Midbrain (tissue), 1 donor: ENCODE measurements at regions not wholly inside any gene's neighbourhood (a gene's known extent, or its start where the extent isn't known, plus 50 kb on each side); places are given as distances from the start of the nearest gene placed in this dataset.

Experiments used
- DNase-seq: peaks from one replicate; lab custom pipeline; 2025; lab: John Stamatoyannopoulos, UW

DNA sequence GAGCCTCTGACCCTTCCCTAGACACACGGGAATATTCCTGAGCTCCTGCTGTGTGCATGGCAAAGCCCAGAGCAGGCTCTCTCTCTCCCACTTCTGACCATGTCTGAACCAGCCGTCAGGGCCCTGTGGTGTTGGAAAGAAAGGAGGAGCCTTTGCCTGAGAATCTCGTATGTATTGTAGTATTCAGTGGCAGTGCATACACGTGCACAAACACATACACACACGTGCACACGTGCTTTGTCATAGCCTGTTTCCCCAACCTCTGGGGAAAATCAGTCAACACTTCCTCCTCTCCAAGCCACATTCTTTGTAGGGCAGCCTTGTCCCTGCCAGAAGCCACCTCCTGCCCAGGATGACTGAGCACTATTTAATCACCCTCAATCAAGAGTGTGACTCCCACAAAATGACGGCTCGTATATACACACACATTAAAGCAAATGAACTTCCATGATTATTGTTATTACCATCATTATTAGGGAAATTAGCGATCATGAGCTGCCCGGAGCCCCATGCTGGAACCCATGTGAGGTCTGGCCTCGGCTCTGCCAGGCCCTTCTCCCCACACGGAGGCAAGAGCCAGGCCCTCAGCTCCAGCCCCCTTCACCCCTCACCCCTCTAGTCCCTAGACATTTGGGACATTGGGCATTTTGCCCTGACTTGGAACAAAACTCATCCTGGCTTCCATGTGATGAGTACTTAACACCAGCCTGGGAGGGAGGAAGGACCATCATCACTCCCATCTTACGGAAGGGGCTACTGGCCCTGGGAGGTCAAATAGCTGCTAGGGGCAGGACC is 331.9 kb downstream of the NPHP4 start:
- DNase-seq = no peak

DNA sequence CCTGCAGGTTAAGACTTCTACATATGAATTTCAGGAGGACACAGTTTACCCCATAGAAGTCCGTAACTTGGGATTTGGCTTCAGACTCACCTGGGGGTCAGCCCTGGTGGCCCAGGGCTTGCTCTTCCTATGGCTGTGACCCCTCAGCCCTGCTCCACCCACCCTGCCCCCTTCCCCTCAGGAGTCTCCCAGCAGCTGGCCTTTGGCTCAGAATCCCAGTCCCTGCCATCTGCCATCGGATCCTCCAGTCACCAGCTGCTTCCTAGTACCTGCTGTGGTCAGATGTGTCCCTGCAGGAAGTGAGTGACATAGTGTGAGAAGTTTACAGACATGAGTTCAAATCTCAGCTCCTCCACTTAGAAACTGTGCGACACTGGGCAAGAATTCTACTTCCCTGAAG is 332.6 kb downstream of the NPHP4 start:
- no peak for DNase-seq

DNA sequence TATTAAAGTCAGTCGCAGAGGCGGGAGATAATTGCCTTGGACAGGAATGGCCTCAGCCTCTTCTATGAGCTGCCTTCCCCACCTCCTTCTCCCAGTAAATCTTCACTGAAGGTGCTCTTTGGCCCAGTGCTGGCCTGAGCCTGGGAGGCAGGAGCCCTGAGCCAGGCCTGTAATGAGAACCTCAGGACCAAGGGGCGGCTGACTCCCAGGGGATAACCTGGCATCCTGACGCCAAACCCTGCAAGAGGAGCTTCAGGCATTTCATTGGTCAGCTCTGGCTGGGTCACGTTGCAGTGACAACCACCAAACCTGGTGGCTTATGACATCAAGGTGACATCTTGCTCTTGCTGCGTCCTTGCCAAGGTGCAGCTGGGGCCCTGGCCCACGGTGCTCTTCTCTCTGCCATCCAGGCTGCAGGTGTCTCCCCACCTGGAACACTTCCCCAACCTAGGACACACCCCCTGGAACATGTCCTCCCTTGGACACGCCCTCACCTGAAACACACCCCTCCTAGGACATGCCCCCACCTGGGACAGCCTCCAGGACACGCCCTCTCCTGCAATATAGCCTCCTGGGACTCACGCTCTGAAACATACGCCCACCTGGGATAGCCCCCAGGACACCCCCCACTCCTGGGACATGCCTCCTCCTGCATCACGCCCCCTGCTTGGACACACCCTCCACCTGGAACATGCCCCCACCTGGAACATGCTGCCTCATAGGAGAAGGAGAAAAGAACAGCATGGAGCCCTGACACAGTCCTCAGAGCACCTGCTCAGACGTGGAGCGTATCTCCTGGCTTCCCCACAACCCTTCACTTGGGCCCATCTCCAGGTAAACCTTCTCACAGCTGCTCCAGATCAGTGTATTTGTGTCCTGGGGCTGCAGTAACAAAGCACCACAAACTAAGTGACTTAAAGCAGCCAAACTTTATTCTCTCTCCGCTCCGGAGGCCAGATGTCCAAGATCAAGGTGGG is 333.6 kb downstream of the NPHP4 start:
- DNase-seq = no peak

DNA sequence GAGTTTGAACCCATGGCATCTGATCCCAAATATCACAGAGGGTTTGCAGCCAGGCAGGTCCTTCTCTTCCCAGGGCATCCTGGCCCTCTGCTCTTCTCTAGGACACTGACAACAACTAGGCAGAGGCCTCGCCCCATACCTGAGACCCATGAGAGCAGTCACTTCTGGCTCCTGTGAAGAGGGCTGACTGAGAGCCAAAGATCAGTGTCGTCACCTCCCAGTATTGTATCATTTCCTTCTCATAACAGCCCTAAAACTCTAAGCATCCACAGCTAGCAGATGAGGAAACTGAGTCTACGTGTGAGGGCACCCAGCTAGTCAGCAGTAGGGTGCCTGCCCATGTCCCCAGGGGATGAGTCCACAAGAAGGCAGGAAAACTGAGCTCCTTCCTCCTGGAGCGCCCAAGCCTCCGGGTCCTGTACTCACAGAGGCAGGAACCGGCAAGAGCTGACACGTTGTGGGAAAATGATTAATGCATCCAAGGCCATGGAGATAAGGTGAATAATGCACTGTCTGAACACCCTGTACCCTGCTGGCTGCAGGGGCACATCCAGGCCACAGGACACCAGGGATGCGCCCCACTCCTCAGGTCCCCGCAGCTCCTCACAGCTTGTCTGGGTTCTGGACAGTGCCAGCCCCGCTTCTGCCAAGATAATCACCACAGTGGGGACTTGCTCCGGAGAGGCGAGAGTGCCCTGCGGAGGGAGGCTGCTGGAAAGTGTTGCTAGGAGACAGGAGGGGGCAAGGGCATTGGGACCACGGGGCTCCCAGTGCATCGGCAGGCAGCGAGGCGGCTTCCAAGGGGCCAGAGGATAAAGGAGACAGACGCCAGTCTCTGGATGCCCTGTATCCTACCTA is 340.0 kb downstream of the NPHP4 start:
- DNase-seq = no peak

DNA sequence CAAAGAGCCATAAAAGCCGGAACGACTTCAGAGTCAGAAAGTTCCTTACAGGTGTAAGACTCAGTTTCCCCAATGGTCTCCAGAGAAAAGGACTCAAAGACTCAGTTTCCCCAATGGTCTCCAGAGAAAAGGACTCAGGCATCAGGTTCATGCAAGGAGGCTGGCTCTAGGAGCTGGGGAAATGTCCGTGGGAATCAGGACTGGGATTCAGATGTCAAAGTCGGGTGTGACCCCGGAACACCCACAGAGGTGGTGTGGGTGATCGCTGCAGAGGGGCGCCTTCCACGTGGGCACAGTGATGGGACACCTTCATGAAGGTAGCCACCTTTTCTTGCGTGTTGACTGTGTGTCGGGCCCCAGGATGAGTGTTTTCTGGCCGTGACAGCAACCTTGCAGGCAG is 340.8 kb downstream of the NPHP4 start:
- no peak for DNase-seq

DNA sequence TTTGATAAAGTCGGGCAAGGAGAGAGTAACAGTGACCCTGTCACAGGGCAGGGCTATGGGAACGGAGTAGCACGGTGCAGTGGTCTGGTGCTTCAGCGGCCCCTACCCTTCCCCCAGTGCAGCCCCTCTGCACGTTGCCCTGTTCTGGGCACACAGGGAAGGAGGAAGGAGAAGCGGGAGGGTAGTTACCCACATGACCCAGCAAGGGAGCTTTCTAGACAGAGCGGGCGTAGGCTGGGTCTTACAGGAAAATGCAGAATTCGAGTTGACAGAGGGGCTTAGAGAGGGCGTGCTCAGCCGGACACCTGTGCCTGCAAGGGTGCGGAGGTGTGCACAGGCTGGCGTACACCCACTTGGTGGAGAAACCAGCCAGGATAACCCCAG is 341.2 kb downstream of the NPHP4 start:
- no peak for DNase-seq

DNA sequence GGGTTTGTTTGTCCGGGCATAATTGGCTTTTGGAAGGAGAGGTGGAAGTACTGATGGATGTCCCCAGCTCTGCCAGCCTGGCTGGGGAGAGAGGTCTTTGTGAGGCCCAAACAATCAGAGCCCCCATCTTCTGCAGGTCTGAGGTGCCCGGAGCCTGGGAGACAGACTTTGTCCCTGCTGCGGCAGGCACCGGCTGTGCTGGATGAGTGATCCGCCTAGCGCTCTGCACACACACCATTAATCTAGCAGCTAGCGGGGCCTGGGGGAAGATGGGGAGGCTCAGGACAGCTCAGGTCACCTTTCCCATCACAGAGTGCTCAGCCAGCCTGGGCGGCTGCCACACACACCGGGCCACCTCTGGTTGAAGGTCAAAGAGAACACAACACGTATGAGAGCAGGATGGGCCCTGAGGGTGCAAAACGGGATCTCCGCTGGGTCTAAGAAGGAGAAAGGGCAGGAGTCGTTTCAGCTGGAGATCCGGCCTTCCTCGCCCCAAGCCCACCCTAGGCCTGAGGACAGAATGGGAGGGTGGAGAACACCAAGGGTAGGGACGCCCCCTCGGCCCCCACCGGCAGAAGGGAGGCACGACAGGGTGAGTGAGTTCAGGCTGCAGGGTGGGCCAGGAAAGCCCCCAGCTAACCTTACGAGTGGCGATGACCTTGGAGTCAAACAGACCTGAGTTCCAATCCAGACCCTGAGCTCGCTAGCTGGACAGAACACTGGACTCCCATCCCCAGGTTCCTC is 341.8 kb downstream of the NPHP4 start:
- no peak for DNase-seq

DNA sequence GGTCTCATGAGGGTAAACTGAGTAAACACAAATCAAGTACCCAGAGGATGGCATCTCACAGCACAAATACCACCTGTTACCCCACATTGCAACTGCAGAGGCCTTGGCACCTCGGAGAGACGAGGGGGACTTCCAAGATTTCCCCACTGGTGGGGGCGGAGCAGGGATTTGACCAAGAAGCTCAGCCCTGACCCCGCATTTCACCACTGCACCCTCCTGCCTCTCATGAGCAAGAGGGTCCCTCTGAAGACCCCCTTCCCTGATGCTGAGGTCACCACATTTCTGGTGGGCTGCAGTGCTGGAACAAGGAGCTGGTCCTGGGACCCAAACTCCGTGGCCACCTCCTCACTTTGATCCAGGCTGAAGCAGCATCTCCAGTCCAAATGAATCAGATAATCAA is 342.4 kb downstream of the NPHP4 start:
- no peak for DNase-seq

DNA sequence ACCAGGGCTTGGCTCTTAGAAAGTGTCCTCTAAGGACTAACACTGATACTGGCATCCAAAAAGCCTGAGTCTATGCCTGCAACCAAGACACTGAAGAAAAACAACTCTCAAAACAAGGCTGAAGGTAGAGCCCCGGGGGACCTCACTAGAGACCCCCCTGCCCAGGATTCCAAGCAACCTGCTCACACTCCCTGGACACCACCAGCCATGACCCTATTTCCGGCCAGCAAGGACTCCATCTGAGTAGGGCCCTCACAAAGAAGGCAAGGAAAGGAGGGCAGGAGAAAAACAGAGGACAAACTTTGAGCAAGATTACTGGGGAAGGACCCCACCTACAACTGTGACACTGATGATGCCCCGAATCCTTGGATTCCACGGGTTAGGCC is 343.1 kb downstream of the NPHP4 start:
- DNase-seq = no peak

DNA sequence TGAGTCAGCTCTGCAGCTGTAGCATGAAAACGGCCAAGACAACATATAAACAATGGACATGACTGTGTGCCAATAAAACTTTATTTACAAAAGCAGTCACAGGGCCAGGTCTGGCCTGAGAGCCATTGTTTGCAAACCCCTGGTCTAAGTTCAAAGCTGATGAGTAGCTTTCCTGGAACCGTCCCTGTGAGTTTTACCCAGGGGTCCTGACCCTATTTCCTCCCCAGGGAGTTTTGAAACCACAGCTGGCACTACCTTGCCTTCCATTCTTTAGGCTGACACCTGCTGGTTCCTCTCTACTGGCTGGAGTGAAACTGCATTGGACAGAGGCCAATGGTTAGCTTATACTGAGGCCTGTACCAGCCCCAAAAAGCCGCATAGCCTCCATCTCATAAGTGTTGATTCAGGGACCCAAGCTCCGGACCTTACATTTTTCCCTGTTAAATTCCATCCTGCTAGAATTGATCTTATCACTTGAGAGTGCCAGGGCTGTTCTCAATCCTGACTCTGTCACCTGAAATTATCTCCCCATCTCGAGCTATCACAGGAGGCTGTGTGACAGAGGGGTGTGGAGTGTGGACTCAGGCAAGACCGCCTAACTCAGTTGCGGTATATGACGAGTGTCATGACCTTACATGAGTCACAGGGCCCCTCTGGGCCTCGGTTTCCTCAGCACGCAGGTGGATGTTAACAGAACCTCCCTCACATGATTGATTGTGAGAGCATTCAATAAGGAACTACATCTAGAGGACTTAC is 343.6 kb downstream of the NPHP4 start:
- no peak for DNase-seq

DNA sequence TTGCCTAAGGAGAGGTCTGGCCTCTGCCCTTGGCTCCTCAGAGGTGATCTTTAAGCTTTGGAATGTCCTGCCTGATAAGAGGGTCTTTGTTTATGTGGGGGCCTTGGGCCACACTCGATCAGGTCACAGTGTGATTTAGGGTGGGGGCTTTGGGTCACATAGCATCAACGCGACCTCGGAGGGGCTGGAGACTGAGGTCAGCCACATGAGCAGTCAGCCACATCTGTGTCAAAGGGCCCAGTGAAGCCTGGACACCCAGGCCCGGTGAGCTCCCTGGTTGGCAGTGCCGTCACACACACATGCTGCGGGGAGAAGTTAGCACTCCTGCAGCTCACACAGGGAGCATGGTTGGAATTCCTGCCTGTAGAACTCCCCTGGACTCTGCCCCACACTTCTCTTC is 345.0 kb downstream of the NPHP4 start:
- DNase-seq = no peak

DNA sequence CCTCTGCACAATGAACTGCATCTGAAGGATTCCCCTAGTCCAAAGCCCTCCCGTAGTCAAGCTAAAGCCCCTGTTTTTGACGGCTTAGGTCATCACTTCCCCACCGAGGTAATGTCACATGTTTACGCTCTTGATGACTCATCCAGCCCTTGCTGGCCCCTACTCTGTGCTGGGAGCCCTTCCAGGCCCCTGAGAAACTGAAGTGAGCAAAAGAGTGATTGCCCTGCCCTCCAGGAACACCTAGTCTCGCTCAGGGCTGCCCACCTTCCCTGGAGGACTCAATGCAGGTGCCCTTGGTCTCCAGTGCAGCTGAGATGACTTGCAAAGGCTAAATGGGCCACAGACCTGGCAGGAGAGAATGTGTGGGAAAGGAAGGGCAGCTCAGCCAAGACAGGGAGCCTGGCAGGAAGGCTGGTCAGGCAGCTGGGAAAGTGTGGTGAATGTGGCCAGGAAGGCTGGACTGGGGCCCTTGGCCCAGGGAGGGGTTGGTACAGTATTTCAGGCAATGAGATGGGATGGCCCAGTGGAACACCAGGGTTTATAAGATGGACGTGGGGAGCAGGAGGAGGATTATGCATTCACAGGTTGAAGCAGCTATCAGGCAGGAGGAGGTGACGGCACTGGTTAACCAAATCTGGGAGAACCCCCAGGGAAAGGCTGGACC is 345.6 kb downstream of the NPHP4 start:
- DNase-seq = no peak

DNA sequence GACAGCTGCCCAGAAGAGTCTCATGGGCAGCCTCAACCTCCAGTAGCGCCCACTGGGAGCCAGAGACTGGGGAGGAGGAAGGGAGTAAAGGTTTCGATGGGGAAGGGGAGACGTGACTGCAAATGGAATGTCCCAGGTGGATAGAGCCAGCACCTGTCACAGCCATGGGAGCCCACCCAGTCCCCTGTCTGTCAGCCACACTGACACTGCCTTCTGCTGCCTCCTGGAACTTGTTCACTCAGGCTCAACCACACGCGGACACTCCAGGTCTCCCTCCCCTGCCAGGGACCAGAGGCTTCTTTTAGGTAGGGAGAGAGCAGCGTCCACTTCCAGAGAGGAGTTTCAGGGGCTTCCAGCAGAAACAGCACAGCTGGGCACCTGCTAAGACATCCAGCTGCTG is 346.3 kb downstream of the NPHP4 start:
- no peak for DNase-seq

DNA sequence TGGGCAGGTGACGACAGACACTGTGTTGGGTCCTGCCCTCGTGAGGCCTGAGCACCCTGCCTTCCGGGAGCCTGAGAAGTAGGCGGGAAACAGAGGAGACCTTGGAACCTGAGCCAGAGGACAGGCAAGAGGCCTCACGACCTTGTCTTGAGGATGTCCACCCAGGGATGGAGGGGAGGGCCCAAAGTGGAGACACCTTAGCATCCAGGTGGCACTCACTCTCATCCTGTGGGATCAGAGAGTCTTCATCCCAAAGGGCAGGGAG is 347.2 kb downstream of the NPHP4 start:
- no peak for DNase-seq

DNA sequence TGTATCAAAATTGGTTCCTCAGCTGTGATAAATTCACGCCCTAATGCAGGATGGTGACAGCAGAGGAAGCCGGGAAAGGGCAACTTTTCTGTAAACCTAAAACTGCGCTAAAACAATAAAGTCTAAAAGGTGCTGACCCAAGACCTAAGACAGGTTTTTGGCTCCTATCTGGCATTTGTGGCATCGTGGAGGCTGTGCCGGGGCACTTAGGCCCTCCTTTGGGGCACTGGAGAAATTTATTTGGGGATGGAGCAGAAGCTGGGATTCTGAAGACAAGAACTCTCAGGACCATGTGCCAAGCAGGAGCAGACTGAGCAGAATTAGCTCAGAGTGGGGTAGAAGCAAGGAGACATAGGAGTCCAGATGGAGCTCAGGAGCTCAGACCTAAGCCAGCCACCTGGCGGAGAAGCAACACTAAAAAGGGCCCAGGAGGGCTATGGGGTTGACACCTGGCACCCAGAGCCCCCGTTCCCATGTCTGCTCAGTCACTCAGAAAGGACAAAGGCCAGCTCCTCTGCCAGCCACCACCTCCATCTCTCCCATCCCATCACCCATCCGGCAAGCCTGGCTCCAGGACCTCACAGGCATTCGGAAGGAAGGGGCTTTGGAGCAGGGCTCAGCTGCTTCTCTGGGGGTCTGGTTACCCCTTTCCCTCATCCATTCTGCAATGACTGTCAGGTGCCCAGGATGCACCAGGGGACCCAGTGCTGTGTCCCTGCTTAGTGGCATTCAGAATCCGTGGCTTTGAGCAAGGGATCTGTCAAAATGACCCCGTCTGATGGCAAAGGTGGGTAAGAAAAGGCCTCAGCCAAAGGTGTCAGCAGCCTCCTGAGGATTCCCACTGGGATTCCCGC is 347.7 kb downstream of the NPHP4 start:
- DNase-seq = no peak

DNA sequence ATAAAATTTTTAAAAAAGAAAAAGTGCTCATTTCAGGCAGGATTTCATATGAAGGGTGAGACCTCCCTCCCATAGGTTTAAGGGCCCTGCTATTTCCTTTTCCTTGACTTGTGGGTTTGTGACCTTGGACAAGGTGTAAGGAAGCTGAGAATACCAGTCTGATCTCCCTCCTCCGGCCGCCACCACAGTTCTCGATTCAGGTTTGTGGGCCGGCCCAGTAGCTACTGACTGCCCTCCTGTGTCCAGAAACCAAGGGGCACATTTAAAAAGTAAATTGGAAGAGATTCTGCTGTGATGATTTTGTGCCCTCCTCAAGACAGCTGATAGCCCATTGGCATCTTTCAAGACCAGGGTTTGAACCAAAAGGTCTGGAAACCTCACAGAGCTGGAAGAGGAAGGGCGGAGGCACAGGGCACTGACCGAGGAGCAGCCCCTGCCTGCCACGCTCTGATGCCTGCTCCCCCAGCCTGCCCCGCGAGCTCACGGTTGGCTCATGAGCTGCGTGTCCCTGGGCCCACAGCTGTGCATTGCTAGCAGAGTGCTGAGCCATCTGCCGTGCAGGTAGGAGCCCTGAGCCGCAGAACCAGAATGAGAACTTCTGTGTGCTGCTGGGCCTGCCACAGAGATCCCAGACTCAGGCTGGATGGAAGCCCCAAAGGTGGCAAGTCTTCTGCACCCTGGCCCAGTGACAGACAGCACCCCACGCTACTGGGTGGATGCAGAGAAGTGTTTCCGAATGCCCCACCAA is 348.7 kb downstream of the NPHP4 start:
- DNase-seq = no peak

DNA sequence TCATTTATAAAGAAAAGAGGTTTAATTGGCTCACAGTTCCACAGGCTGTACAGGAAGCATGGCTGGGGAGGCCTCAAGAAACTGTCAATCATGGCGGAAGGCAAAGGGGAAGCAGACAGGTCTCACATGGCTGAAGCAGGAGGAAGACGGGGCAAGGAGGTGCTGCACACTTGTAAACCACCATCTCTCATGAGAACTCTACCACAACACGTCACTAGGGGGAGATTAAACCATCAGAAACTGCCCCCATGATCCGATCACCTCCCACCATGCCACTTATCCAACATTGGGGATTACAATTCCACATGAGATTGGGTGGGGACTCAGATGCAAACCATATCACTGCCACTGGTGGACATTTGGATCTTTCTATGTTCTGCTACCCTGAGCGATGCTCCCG is 351.4 kb downstream of the NPHP4 start:
- no peak for DNase-seq

DNA sequence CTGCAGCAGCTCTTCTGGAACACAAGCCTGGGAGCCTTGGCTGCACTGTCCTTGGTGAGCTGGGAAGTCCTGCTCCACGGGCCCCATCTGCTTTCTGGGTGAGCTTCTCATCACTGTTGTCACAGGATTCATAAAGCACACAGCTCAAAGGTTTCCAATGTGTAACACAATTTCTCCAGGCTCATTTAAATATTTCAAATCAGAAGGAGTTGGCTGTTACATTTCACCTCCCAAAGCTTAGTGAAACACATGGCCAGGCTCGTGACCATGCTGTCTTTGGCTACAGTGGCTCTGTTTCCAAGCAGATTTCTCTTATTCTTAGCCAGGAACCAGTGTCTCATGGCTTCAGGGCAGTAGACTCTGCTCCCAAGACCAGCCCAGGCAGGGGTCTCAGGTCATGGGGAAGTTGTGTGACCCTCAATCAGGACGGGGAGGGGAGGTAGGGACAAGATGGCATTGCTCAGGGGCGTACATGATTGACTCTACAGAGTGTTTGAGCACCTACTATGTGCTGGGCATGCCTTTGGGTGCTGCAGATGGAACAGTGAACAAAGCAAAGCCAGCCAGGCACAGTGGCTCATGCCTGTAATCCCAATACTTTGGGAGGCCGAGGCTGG is 353.0 kb downstream of the NPHP4 start:
- DNase-seq = no peak
